ENCODE measurements at regions not wholly inside any gene's neighbourhood (a gene's known extent, or its start where the extent isn't known, plus 50 kb on each side); places are given as distances from the start of the nearest gene placed in this dataset.

DNA sequence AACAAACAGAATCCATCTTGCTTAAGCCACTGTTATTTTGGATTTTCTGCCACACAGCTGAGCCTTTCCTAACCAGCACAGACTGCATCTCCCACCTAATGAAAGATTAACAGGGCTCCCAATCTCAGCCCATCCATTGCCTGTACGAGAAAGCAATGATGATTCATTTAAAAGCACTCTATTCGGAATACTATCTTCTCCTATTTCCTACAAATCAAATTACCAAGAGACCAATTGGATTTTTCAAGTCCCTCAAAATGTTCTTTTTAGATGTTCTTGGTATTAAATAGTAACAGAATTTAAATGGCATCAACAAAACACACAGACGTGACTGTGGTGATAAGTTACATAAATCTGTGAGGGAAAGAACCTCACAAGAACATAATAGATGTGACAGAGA is 324.1 kb downstream of the AGTPBP1 start:
- TF ChIP-seq, protein P1, sequence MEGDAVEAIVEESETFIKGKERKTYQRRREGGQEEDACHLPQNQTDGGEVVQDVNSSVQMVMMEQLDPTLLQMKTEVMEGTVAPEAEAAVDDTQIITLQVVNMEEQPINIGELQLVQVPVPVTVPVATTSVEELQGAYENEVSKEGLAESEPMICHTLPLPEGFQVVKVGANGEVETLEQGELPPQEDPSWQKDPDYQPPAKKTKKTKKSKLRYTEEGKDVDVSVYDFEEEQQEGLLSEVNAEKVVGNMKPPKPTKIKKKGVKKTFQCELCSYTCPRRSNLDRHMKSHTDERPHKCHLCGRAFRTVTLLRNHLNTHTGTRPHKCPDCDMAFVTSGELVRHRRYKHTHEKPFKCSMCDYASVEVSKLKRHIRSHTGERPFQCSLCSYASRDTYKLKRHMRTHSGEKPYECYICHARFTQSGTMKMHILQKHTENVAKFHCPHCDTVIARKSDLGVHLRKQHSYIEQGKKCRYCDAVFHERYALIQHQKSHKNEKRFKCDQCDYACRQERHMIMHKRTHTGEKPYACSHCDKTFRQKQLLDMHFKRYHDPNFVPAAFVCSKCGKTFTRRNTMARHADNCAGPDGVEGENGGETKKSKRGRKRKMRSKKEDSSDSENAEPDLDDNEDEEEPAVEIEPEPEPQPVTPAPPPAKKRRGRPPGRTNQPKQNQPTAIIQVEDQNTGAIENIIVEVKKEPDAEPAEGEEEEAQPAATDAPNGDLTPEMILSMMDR (IDR thresholded peaks at IDR 0.05): no peak
- Histone ChIP-seq H3K27me3 (no peaks in the 10 kb centered on the region), H3K4me3 (no peak overlapping the region), H3K36me3 (no peaks in the 10 kb centered on the region), H3K4me1 (no peaks in the 10 kb centered on the region), H3K9me3 (no peaks in the 10 kb centered on the region), H3K27ac (no peak overlapping the region)
- intact Hi-C loops (cut with DNase I; ENCODE audit: low total_unique reads): no loop called here
- DNase-seq: no peak

DNA sequence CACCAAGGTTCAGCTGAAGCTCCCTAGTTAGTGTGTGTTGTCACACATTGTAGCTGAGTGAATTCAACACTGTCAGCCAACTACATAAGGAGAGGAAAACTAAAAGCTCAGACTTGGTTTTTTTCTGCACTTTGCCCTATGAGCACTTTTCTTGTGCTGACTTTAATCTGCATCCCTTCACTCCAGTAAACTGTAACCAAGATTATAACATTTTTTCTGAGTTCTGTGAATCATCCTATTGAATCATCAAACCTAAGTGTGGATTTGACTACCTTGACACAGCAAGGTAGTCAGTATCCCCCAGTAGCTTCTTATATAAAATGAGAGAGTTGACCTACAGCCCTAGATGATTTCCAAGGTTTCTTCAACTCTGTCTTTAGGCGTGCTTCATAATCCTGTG is 325.0 kb downstream of the AGTPBP1 start:
- TF ChIP-seq, protein P1 (IDR thresholded peaks at IDR 0.05): no peak

DNA sequence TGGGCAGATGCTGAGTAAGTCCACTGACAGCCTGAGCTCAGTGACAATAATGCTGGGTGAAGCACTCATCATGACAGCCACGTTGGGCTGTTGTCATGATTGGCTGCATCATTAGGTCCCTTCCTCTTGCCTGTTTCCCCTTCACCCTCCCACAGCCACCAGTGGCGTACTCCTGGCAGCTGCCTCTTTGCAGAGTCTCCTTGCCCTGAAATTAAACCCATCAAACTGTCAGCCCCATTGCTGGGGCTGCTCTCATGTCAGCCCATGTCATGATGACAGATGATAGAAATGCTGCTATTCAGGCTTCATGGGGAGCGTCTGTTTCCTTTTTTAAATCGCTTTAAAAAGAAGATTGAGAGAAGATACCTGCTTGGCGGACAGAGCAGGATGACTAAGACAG is 327.4 kb downstream of the AGTPBP1 start:
- no peak overlapping the region for H3K27ac ChIP-seq
- DNase-seq: no peak
- no peak overlapping the region for H3K4me3 ChIP-seq
- no peaks in the 10 kb centered on the region for H3K27me3 ChIP-seq
- H3K9me3 ChIP-seq: no peaks in the 10 kb centered on the region
- intact Hi-C loops (cut with DNase I; ENCODE audit: low total_unique reads): no loop called here
- H3K4me1 ChIP-seq: no peaks in the 10 kb centered on the region
- no peaks in the 10 kb centered on the region for H3K36me3 ChIP-seq
- TF ChIP-seq, protein P1 (IDR thresholded peaks at IDR 0.05): no peak

More for the DNA sequence above, 325.0 kb downstream of the AGTPBP1 start:
- Histone ChIP-seq H3K9me3 (no peaks in the 10 kb centered on the region), H3K4me3 (no peak overlapping the region), H3K36me3 (no peaks in the 10 kb centered on the region), H3K27me3 (no peaks in the 10 kb centered on the region), H3K27ac (no peak overlapping the region), H3K4me1 (no peaks in the 10 kb centered on the region)
- intact Hi-C loops (cut with DNase I; ENCODE audit: low total_unique reads): no loop called here
- no peak for DNase-seq

DNA sequence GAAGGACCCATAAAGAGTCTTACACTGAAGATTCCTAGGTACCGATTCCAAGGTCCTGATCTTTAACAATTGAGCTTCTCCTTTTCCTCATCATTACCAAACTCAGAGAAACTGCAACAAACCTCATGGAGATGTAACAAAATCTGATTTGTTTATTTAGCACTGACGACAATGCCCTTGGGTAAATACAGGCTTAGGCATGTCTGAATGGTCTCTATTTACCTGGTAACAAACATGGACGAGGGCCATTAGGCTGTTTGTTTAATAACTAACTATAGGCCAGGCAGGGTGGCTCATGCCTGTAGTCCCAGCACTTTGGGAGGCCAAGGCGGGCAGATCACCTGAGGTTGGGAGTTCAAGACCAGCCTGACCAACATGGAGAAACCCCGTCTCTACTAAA is 333.3 kb downstream of the AGTPBP1 start:
- TF ChIP-seq, protein P1 (IDR thresholded peaks at IDR 0.05): no peak
- intact Hi-C loops (cut with DNase I; ENCODE audit: low total_unique reads): no loop called here
- H3K27ac ChIP-seq: no peak overlapping the region
- H3K4me1 ChIP-seq: no peaks in the 10 kb centered on the region
- no peak overlapping the region for H3K4me3 ChIP-seq
- no peaks in the 10 kb centered on the region for H3K27me3 ChIP-seq
- no peak for DNase-seq
- H3K9me3 ChIP-seq: no peaks in the 10 kb centered on the region
- no peaks in the 10 kb centered on the region for H3K36me3 ChIP-seq

DNA sequence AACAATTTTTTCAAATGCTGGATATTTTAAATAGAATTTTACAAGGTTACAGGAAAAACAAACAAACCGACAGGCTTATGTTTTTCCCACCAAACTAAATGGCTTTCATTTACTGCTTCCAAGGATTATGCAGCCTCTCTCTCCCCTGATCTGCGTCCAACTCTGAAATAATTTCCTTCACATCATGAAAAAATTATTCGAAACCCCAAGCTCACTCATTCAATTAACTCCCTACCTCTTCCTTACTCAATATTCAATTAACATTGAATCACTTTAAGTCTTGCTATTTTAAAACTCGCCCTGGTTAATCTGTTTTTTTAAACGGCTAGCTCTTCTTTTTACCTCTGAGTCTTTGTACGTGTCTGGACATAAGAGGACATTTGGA is 336.2 kb downstream of the AGTPBP1 start:
- TF ChIP-seq, protein P1 (IDR thresholded peaks at IDR 0.05): no peak
- Histone ChIP-seq H3K4me1 (no peaks in the 10 kb centered on the region), H3K4me3 (no peak overlapping the region), H3K27me3 (no peaks in the 10 kb centered on the region), H3K36me3 (no peaks in the 10 kb centered on the region), H3K27ac (no peak overlapping the region), H3K9me3 (no peaks in the 10 kb centered on the region)
- no peak for DNase-seq
- intact Hi-C loops (cut with DNase I; ENCODE audit: low total_unique reads): no loop called here

DNA sequence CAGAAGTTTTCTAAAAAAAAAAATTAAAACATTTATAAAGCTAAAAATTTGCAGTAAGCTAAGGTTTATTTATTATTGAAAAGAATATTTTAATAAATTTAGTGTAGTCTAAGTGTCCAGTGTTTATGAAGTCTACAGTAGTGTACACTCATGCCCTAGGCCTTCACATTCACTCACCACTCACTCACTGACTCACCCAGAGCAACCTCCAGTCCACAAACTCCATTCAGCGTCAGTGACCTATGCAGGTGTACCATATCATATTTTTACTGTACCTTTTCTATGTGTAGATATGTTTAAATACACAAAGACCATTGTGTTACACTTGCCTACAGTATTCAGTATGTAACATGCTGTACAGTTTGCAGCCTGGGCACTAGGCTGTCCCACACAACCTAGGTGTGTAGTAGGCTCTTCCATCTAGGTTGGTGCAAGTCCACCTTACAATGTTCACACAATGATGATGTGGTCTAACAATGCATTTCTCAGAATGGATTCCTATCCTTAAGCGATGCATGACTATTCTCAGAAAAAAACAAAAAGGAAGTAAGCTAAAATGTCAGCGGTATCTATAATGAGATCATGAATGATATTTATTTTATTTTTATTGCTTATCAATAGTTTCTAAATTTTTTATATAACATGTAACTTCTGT is 336.7 kb downstream of the AGTPBP1 start:
- DNase-seq: no peak
- intact Hi-C loops (cut with DNase I; ENCODE audit: low total_unique reads): no loop called here
- Histone ChIP-seq H3K27me3 (no peaks in the 10 kb centered on the region), H3K9me3 (no peaks in the 10 kb centered on the region), H3K36me3 (no peaks in the 10 kb centered on the region), H3K4me3 (no peak overlapping the region), H3K27ac (no peak overlapping the region), H3K4me1 (no peaks in the 10 kb centered on the region)
- TF ChIP-seq, protein P1 (IDR thresholded peaks at IDR 0.05): no peak
